OCI-LY1 (cell line): ENCODE measurements at regions not wholly inside any gene's neighbourhood (a gene's known extent, or its start where the extent isn't known, plus 50 kb on each side); places are given as distances from the start of the nearest gene placed in this dataset.

Experiments used
- H2AFZ ChIP-seq: fragments of 200-600 bp; sonication (generic), shearing (Covaris generic); 2 replicates; pipeline ENCODE4 v1.6.0; 2014; ENCODE audit warnings: antibody characterized with exemption, mild to moderate bottlenecking, low read length
- H3F3A ChIP-seq: fragments of 200-600 bp; sonication (generic), shearing (Covaris generic); 2 replicates; pipeline ENCODE4 v1.6.0; 2014; ENCODE audit warnings: mild to moderate bottlenecking, antibody characterized with exemption, low read length, moderate library complexity; ENCODE audit not compliant: insufficient read depth
- H3K27ac ChIP-seq: fragments of 200-600 bp; sonication (generic); 2 replicates; pipeline ENCODE4 v1.5.1; 2014; ENCODE audit warnings: low read length, mixed run types, mild to moderate bottlenecking, low read depth; ENCODE audit not compliant: poor library complexity, severe bottlenecking
- H3K27me3 ChIP-seq: fragments of 200-600 bp; sonication (generic); 2 replicates; pipeline ENCODE4 v1.6.0; 2014; ENCODE audit warnings: antibody characterized with exemption, mild to moderate bottlenecking, low read length, moderate library complexity; ENCODE audit not compliant: insufficient read depth
- H3K36me3 ChIP-seq: fragments of 200-600 bp; sonication (generic); 2 replicates; pipeline ENCODE4 v1.6.1; 2014; ENCODE audit warnings: mild to moderate bottlenecking, antibody characterized with exemption, low read length, moderate library complexity, mixed read lengths; ENCODE audit not compliant: insufficient read depth
- H3K4me1 ChIP-seq: fragments of 200-600 bp; sonication (generic); 2 replicates; pipeline ENCODE4 v1.5.1; 2014; ENCODE audit warnings: mild to moderate bottlenecking, low read length, moderate library complexity; ENCODE audit not compliant: insufficient read depth, severe bottlenecking
- H3K4me2 ChIP-seq: fragments of 200-600 bp; sonication (generic), shearing (Covaris generic); 2 replicates; pipeline ENCODE4 v1.6.1; 2014; ENCODE audit warnings: low read length
- H3K4me3 ChIP-seq: fragments of 200-600 bp; sonication (generic); 2 replicates; pipeline ENCODE4 v1.5.1; 2014; ENCODE audit warnings: low read length, low read depth, mild to moderate bottlenecking, mixed read lengths; ENCODE audit not compliant: poor library complexity, severe bottlenecking
- H3K79me2 ChIP-seq: fragments of 200-600 bp; shearing (Covaris generic); 2 replicates; pipeline ENCODE4 v1.6.1; 2016; ENCODE audit warnings: mixed run types, low read length, mixed read lengths; ENCODE audit not compliant: insufficient read depth
- H3K9ac ChIP-seq: fragments of 200-600 bp; sonication (generic), shearing (Covaris generic); 2 replicates; pipeline ENCODE4 v1.6.1; 2014; ENCODE audit warnings: mild to moderate bottlenecking, low read length, mixed read lengths
- H3K9me2 ChIP-seq: fragments of 200-600 bp; sonication (generic), shearing (Covaris generic); 2 replicates; pipeline ENCODE4 v1.6.1; 2014; ENCODE audit warnings: low read depth, mild to moderate bottlenecking, low read length, mixed read lengths
- H3K9me3 ChIP-seq: fragments of 200-600 bp; shearing (Covaris generic); 2 replicates; pipeline ENCODE4 v1.6.1; 2014; ENCODE audit warnings: low read length, mixed read lengths
- H4K20me1 ChIP-seq: fragments of 200-600 bp; sonication (generic), shearing (Covaris generic); 2 replicates; pipeline ENCODE4 v1.6.0; 2016; ENCODE audit warnings: mild to moderate bottlenecking, low read length; ENCODE audit not compliant: insufficient read depth
- CTCF ChIP-seq: fragments of 200-600 bp; sonication (generic), shearing (Covaris generic); IDR thresholded peaks from 2 replicates; pipeline ENCODE4 v1.5.1; 2017; ENCODE audit warnings: mild to moderate bottlenecking, antibody characterized with exemption, low read length, moderate library complexity, mixed read lengths
- EZH2 ChIP-seq: fragments of 200-600 bp; sonication (generic), shearing (Covaris generic); IDR thresholded peaks from 2 replicates; pipeline ENCODE4 v1.8.0; 2017; ENCODE audit warnings: borderline replicate concordance, mixed run types, mild to moderate bottlenecking, antibody characterized with exemption, low read length, moderate library complexity, mixed read lengths

DNA sequence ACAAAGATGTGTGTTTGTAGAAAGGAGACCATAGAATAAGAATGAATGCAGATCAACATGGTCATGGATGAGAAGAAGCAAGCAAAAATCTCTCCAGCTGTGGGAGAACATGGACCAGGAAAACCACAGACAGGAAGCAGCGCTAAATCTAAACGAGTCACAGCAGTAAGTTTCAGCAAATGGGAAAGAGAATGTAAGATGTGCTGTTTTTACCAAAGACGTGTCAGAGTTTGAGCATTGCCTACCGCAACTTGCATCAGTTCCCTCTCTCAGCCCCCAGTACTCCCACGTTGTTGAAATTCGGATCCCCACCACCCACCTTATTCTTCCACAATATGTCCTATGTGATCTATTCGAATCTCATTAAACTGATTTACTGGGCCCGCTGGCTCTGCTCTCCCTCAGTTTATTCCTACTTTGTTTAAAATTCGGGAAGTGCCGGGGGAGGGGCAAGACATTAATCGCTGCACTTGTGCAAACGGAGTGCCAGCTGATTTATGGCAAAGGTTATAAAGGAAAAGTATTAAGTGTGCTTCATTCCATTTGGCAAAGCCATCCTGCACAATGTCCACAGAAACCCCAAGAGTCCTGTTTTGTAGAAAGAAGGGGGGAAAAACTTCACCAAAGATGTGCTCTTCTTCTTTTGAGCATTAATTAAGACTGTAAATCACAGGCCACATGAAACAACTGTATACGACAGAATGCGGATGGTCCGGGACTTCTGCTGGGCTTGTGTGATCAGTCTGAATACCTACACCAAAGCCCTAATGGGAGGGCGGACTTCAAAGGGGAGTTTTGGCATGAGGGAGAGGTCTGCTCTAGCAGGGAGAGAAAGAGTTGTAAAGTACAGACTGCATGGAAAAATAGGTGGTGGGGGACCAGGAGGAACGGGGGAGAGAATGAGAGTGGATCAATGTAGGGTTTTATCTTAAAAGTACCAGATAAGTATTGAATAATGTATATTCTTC lies 59.1 kb upstream of the PRDM1 start:
- no peak for TF ChIP-seq EZH2
- TF ChIP-seq CTCF: no peak
- Histone ChIP-seq H3K36me3 (no peaks in the 10 kb centered on the region), H3K9me3 (no peaks in the 10 kb centered on the region), H3K9me2 (no peaks in the 10 kb centered on the region), H3K27ac (no peak overlapping the region), H3K79me2 (no peaks in the 10 kb centered on the region), H2AFZ (no peak overlapping the region), H3K4me3 (no peak overlapping the region), H3K4me1 (no peaks in the 10 kb centered on the region), H4K20me1 (no peaks in the 10 kb centered on the region), H3F3A (no peaks in the 10 kb centered on the region), H3K9ac (no peak overlapping the region), H3K27me3 (no peaks in the 10 kb centered on the region), H3K4me2 (no peak overlapping the region)

DNA sequence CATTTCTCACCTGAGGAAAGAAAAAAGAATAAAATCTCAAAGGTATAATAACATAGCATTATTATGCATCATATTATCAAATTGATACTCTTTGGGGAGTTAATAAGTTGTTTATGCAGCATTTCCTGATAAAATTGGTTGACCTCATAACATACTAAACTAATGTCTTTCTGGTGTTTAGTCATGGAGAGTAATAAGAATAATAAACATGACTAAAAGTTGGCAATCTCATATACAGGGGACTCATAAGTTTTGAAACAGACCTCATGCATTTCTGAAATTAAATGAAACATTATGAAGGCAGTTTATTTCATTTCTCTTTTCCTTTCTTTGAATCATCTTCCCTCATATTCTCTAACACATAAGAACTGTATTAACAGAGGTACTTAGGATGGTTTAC lies 60.5 kb upstream of the PRDM1 start:
- Histone ChIP-seq H3K27ac (no peak overlapping the region), H3K9ac (no peak overlapping the region), H3K27me3 (no peaks in the 10 kb centered on the region), H3F3A (no peaks in the 10 kb centered on the region), H3K9me3 (no peaks in the 10 kb centered on the region), H3K4me2 (no peak overlapping the region), H3K36me3 (no peaks in the 10 kb centered on the region), H4K20me1 (no peaks in the 10 kb centered on the region), H3K4me3 (no peak overlapping the region), H3K9me2 (no peaks in the 10 kb centered on the region), H3K4me1 (no peaks in the 10 kb centered on the region), H3K79me2 (no peaks in the 10 kb centered on the region), H2AFZ (no peak overlapping the region)
- no peak for TF ChIP-seq CTCF
- TF ChIP-seq EZH2: no peak

DNA sequence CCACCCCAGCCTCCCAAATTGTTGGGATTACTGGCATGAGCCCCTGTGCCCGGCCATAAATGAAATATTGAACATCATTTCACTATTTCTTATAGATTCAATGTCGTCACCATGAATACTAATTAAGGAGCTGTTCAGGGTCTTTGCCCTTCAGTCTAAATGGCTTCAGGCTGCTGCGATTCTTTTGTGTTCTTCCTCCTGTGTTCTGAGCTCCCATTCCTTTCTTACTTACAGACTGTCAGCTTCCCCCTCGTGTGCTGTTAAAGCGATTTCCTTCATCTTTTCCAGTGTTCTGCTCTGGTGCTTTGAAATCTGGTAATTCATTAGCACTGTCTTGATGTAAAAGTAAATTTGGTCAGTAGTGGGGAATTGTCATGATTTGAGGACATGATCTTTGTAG lies 63.3 kb upstream of the PRDM1 start:
- TF ChIP-seq CTCF (no peak), EZH2 (no peak)
- no peak overlapping the region for H3K4me2 ChIP-seq
- no peaks in the 10 kb centered on the region for H3F3A ChIP-seq
- H3K9me3 ChIP-seq: no peaks in the 10 kb centered on the region
- H3K4me1 ChIP-seq: no peaks in the 10 kb centered on the region
- no peak overlapping the region for H2AFZ ChIP-seq
- H3K79me2 ChIP-seq: no peaks in the 10 kb centered on the region
- H3K4me3 ChIP-seq: no peak overlapping the region
- no peaks in the 10 kb centered on the region for H4K20me1 ChIP-seq
- no peak overlapping the region for H3K27ac ChIP-seq
- H3K36me3 ChIP-seq: no peaks in the 10 kb centered on the region
- no peak overlapping the region for H3K9ac ChIP-seq
- H3K27me3 ChIP-seq: no peaks in the 10 kb centered on the region
- no peaks in the 10 kb centered on the region for H3K9me2 ChIP-seq
